H9 (cell line): ENCODE measurements at regions not wholly inside any gene's neighbourhood (a gene's known extent, or its start where the extent isn't known, plus 50 kb on each side); places are given as distances from the start of the nearest gene placed in this dataset.

Source experiments
- DNase-seq: peaks from one replicate; pipeline ENCODE4 v3.0.0-alpha.2; 2017
- H2AFZ ChIP-seq: one replicate; pipeline ENCODE4 v1.6.1; 2013; ENCODE audit warnings: mild to moderate bottlenecking, low read length, control low read depth, moderate library complexity
- H2AK5ac ChIP-seq: 2 replicates; pipeline ENCODE4 v1.6.1; 2013; ENCODE audit warnings: low read length, control low read depth, mixed read lengths; ENCODE audit not compliant: insufficient read length
- H2BK120ac ChIP-seq: one replicate; pipeline ENCODE4 v1.6.1; 2013; ENCODE audit warnings: low read depth, mild to moderate bottlenecking, low read length, control low read depth, inconsistent platforms; ENCODE audit not compliant: poor library complexity, severe bottlenecking
- H2BK12ac ChIP-seq: 2 replicates; pipeline ENCODE4 v1.6.1; 2013; ENCODE audit warnings: low read length, control low read depth, mixed read lengths, low read depth; ENCODE audit not compliant: insufficient read length
- H2BK15ac ChIP-seq: 2 replicates; pipeline ENCODE4 v1.6.1; 2013; ENCODE audit warnings: low read depth, low read length, control low read depth
- H2BK20ac ChIP-seq: one replicate; pipeline ENCODE4 v1.6.1; 2013; ENCODE audit warnings: low read depth, mild to moderate bottlenecking, low read length, control low read depth, inconsistent platforms; ENCODE audit not compliant: poor library complexity, severe bottlenecking
- H2BK5ac ChIP-seq: 2 replicates; pipeline ENCODE4 v1.6.1; 2013; ENCODE audit warnings: low read length, control low read depth, mixed read lengths; ENCODE audit not compliant: insufficient read length
- H3K14ac ChIP-seq: 2 replicates; pipeline ENCODE4 v1.6.1; 2013; ENCODE audit warnings: low read length, control low read depth; ENCODE audit not compliant: insufficient read depth
- H3K18ac ChIP-seq: 2 replicates; pipeline ENCODE4 v1.6.1; 2013; ENCODE audit warnings: low read depth, mild to moderate bottlenecking, mixed read lengths, low read length, control low read depth; ENCODE audit not compliant: insufficient read length
- H3K23ac ChIP-seq: 2 replicates; pipeline ENCODE4 v1.6.1; 2013; ENCODE audit warnings: low read length, control low read depth, mixed read lengths, low read depth; ENCODE audit not compliant: insufficient read length
- H3K23me2 ChIP-seq: 2 replicates; pipeline ENCODE4 v1.6.1; 2013; ENCODE audit warnings: low read depth, mild to moderate bottlenecking, mixed read lengths, low read length, control low read depth; ENCODE audit not compliant: insufficient read length, poor library complexity, severe bottlenecking
- H3K27ac ChIP-seq: 2 replicates; pipeline ENCODE4 v1.5.1; 2013; ENCODE audit warnings: low read length, control low read depth, mixed read lengths, low read depth; ENCODE audit not compliant: insufficient read length
- H3K27me3 ChIP-seq: 2 replicates; pipeline ENCODE4 v1.6.1; 2013; ENCODE audit warnings: low read length, control low read depth, inconsistent platforms; ENCODE audit not compliant: insufficient read depth
- H3K4ac ChIP-seq: 2 replicates; pipeline ENCODE4 v1.6.1; 2013; ENCODE audit warnings: low read depth, mild to moderate bottlenecking, control low read depth, inconsistent platforms, low read length, moderate library complexity
- H3K4me1 ChIP-seq: 2 replicates; pipeline ENCODE4 v1.6.1; 2013; ENCODE audit warnings: low read length, control low read depth, inconsistent platforms; ENCODE audit not compliant: insufficient read depth
- H3K4me2 ChIP-seq: 2 replicates; pipeline ENCODE4 v1.6.1; 2013; ENCODE audit warnings: low read length, control low read depth, mixed read lengths; ENCODE audit not compliant: insufficient read length, insufficient read depth
- H3K56ac ChIP-seq: 2 replicates; pipeline ENCODE4 v1.6.1; 2013; ENCODE audit warnings: low read depth, mild to moderate bottlenecking, mixed read lengths, low read length, control low read depth; ENCODE audit not compliant: insufficient read length
- H3K79me1 ChIP-seq: 2 replicates; pipeline ENCODE4 v1.6.1; 2013; ENCODE audit warnings: low read depth, mild to moderate bottlenecking, moderate library complexity, low read length, control low read depth, inconsistent platforms; ENCODE audit not compliant: insufficient read depth, poor library complexity, severe bottlenecking
- H3K79me2 ChIP-seq: 2 replicates; pipeline ENCODE4 v1.6.1; 2013; ENCODE audit warnings: low read length, control low read depth, inconsistent platforms; ENCODE audit not compliant: insufficient read depth
- H3K9ac ChIP-seq: 2 replicates; pipeline ENCODE4 v1.6.1; 2013; ENCODE audit warnings: low read length, control low read depth, mixed read lengths; ENCODE audit not compliant: insufficient read length; ENCODE audit errors: extremely low read depth
- H3K9me3 ChIP-seq: one replicate; pipeline ENCODE4 v1.6.1; 2013; ENCODE audit warnings: low read depth, low read length, inconsistent platforms; ENCODE audit not compliant: control insufficient read depth
- H3T11ph ChIP-seq: one replicate; pipeline ENCODE4 v1.6.1; 2013; ENCODE audit warnings: mild to moderate bottlenecking, low read length, control low read depth, inconsistent platforms
- H4K20me1 ChIP-seq: one replicate; pipeline ENCODE4 v1.6.1; 2013; ENCODE audit not compliant: control insufficient read depth, insufficient read length, insufficient read depth
- H4K5ac ChIP-seq: 2 replicates; pipeline ENCODE4 v1.6.1; 2013; ENCODE audit warnings: low read depth, mild to moderate bottlenecking, mixed read lengths, low read length, control low read depth; ENCODE audit not compliant: insufficient read length
- H4K8ac ChIP-seq: replicated peaks from 2 replicates; pipeline ENCODE4 v1.6.1; 2013; ENCODE audit warnings: low read length, control low read depth, mixed read lengths, low read depth; ENCODE audit not compliant: insufficient read length
- H4K91ac ChIP-seq: 2 replicates; pipeline ENCODE4 v1.6.1; 2013; ENCODE audit warnings: low read depth, mild to moderate bottlenecking, moderate library complexity, mixed read lengths, low read length, control low read depth; ENCODE audit not compliant: insufficient read length
- H3K27ac Mint-ChIP-seq, 3 experiments: 2 replicates in 2 of 3; 3 replicates in 1 of 3; pipeline ENCODE4 v1.8.0; 2020 to 2021; ENCODE audit warnings: mixed read lengths in 3 of 3, mild to moderate bottlenecking in 1 of 3, moderate library complexity in 1 of 3
- H3K27me3 Mint-ChIP-seq: 2 replicates; pipeline ENCODE4 v1.8.0; 2021; ENCODE audit warnings: low read depth, mild to moderate bottlenecking, moderate library complexity, mixed read lengths
- H3K36me3 Mint-ChIP-seq, 3 experiments: 2 replicates in 2 of 3; 3 replicates in 1 of 3; pipeline ENCODE4 v1.8.0; 2020 to 2021; ENCODE audit warnings: low read depth in 3 of 3, mixed read lengths in 3 of 3; ENCODE audit not compliant: insufficient read depth in 1 of 3
- H3K4me1 Mint-ChIP-seq, 2 experiments: 2 replicates each; pipeline ENCODE4 v1.8.0; 2020; ENCODE audit warnings: mixed read lengths in 2 of 2
- H3K4me3 Mint-ChIP-seq, 2 experiments: 2 replicates in 1 of 2; 3 replicates in 1 of 2; pipeline ENCODE4 v1.8.0; 2020 to 2021; ENCODE audit warnings: mild to moderate bottlenecking in 2 of 2, mixed read lengths in 2 of 2, moderate library complexity in 1 of 2
- H3K9me3 Mint-ChIP-seq, 2 experiments: 2 replicates in 1 of 2; 3 replicates in 1 of 2; pipeline ENCODE4 v1.8.0; 2020; ENCODE audit warnings: mild to moderate bottlenecking in 2 of 2, mixed read lengths in 2 of 2, moderate library complexity in 1 of 2
- CTCF ChIP-seq: fragments of 200-600 bp; sonication (generic); conservative IDR thresholded peaks from 3 replicates; pipeline ENCODE4 v1.8.0; 2021; ENCODE audit warnings: antibody characterized with exemption, mild to moderate bottlenecking
- WGBS: extraction: QIAGEN DNeasy Blood & Tissue Kit; methylation state at CpG from one replicate; pipeline ENCODE4 v1.1.7; 2013; ENCODE audit warnings: missing lambda C conversion rate, low lambda C conversion rate, mixed read lengths; ENCODE audit not compliant: insufficient read length; ENCODE audit errors: extremely low coverage; 5-methylcytosine and 5-hydroxymethylcytosine counted together

DNA sequence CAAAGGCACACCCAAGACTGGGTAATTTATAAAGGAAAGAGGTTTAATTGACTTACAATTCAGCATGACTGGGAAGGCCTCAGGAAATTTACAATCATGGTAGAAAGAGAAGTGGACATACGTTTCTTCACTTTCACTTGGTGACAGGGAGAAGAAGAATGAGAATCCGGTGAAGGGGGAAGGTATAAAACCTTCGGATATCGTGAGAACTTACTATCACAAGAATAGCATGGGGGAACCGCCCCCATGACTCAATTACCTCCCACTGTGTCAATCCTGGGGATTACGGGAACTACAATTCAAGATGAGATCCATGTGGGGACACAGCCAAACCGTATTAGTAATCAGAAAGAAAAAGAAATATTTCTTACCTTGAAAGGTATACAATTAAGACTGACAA, 782.9 kb upstream of the HS3ST1 start:
- H3K4me3 Mint-ChIP-seq: no peak overlapping the region
- H3K36me3 Mint-ChIP-seq: no peaks in the 10 kb centered on the region

More for the DNA sequence above, 782.9 kb upstream of the HS3ST1 start:
- Histone ChIP-seq H4K20me1 (no peaks in the 10 kb centered on the region), H3K18ac (no peak overlapping the region), H2BK20ac (no peak overlapping the region), H3K9me3 (no peaks in the 10 kb centered on the region), H3K79me1 (no peaks in the 10 kb centered on the region), H3K4me2 (no peak overlapping the region), H3K4ac (no peak overlapping the region), H2BK15ac (no peak overlapping the region), H3K56ac (no peak overlapping the region), H4K5ac (no peak overlapping the region), H2BK120ac (no peak overlapping the region), H4K91ac (no peak overlapping the region), H2BK12ac (no peak overlapping the region), H3K27me3 (no peaks in the 10 kb centered on the region), H3K9ac (no peak overlapping the region), H3K23ac (no peak overlapping the region), H3K27ac (no peak overlapping the region), H3K4me1 (no peaks in the 10 kb centered on the region; the same call in 1 of the 2 replicates), H2AK5ac (no peak overlapping the region), H3K14ac (no peak overlapping the region), H2BK5ac (no peak overlapping the region), H3K23me2 (no peaks in the 10 kb centered on the region), H4K8ac (no peak overlapping the region), H3K79me2 (no peaks in the 10 kb centered on the region), H2AFZ (no peak overlapping the region), H3T11ph (no peak overlapping the region)
- Mint-ChIP-seq H3K27me3 (no peaks in the 10 kb centered on the region), H3K4me1 (no peaks in the 10 kb centered on the region), H3K9me3 (no peaks in the 10 kb centered on the region; a peak in 1 of 5 replicates), H3K27ac (no peak overlapping the region)
- WGBS: no CpG with 5 or more reads among the region's 7 CpGs
- DNase-seq: no peak
- no peak for TF ChIP-seq CTCF
